DND-41 (cell line): ENCODE measurements at regions not wholly inside any gene's neighbourhood (a gene's known extent, or its start where the extent isn't known, plus 50 kb on each side); places are given as distances from the start of the nearest gene placed in this dataset.
"Not testable (repeated sequence)": the region's sequence is repeated elsewhere in the genome, so short reads cannot be mapped to it uniquely, and the experiment has no call there.

Experiments
- EZH2 ChIP-seq: IDR thresholded peaks from 3 replicates; pipeline ENCODE4 v1.6.1; 2012; ENCODE audit warnings: borderline replicate concordance, low read depth, mild to moderate bottlenecking, moderate library complexity, low read length, inconsistent platforms; ENCODE audit not compliant: severe bottlenecking
- TF ChIP-seq, protein P1 (sequence below): IDR thresholded peaks from 2 replicates; pipeline ENCODE4 v1.5.1; 2012; ENCODE audit warnings: borderline replicate concordance, low read length, moderate library complexity, mild to moderate bottlenecking; ENCODE audit not compliant: poor library complexity, severe bottlenecking; ENCODE audit errors: extremely low read depth

- TF ChIP-seq EZH2: not testable (repeated sequence)
- TF ChIP-seq, protein P1, sequence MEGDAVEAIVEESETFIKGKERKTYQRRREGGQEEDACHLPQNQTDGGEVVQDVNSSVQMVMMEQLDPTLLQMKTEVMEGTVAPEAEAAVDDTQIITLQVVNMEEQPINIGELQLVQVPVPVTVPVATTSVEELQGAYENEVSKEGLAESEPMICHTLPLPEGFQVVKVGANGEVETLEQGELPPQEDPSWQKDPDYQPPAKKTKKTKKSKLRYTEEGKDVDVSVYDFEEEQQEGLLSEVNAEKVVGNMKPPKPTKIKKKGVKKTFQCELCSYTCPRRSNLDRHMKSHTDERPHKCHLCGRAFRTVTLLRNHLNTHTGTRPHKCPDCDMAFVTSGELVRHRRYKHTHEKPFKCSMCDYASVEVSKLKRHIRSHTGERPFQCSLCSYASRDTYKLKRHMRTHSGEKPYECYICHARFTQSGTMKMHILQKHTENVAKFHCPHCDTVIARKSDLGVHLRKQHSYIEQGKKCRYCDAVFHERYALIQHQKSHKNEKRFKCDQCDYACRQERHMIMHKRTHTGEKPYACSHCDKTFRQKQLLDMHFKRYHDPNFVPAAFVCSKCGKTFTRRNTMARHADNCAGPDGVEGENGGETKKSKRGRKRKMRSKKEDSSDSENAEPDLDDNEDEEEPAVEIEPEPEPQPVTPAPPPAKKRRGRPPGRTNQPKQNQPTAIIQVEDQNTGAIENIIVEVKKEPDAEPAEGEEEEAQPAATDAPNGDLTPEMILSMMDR: not testable (repeated sequence)
Observed at GRCh38 chr7:153412114-153412823, 639.9 kb upstream of the DPP6 start.
